Cardiac muscle cell (in vitro differentiated cells and primary cell): ENCODE measurements at regions not wholly inside any gene's neighbourhood (a gene's known extent, or its start where the extent isn't known, plus 50 kb on each side); places are given as distances from the start of the nearest gene placed in this dataset.

Experiments used
- DNase-seq, 2 donors: peaks; one replicate each; pipeline versions ENCODE4 v3.0.0 to v3.0.0-alpha.2; 2010 to 2017; ENCODE audit warnings: low read depth in 1 of 2, low spot score in 1 of 2
- H3K27ac ChIP-seq: fragments of 200-600 bp; sonication (generic); 2 replicates; pipeline ENCODE4 v1.5.1; 2016
- H3K27me3 ChIP-seq: fragments of 200-600 bp; sonication (generic); 2 replicates; pipeline ENCODE4 v1.6.0; 2016; ENCODE audit warnings: control low read depth
- H3K36me3 ChIP-seq: fragments of 200-600 bp; sonication (generic); 2 replicates; pipeline ENCODE4 v1.5.1; 2016; ENCODE audit warnings: control low read depth
- H3K4me1 ChIP-seq: fragments of 200-600 bp; sonication (generic); 2 replicates; pipeline ENCODE4 v1.8.1; 2017; ENCODE audit warnings: low read depth, mild to moderate bottlenecking, mixed run types
- H3K4me3 ChIP-seq: fragments of 200-600 bp; sonication (generic); 2 replicates; pipeline ENCODE4 v1.5.1; 2016; ENCODE audit warnings: mild to moderate bottlenecking
- H3K9me3 ChIP-seq: fragments of 200-600 bp; sonication (generic); 2 replicates; pipeline ENCODE4 v1.5.1; 2017; ENCODE audit warnings: low read depth, mild to moderate bottlenecking, control low read depth
- CTCF ChIP-seq: IDR thresholded peaks from 2 replicates; pipeline ENCODE4 v1.5.1; 2012; ENCODE audit warnings: low read depth, mild to moderate bottlenecking, low read length

- TF ChIP-seq CTCF: no peak
- DNase-seq: no peak
Observed at GRCh38 chr20:4095639-4096038, 53.0 kb upstream of the SMOX start.

GRCh38 chr20:4091490-4092479, 56.8 kb upstream of the SMOX start:
- TF ChIP-seq CTCF: peak; percentile 83
- Histone ChIP-seq H3K4me1 (peaks cover 6% of the 10 kb centered on the region), H3K27ac (peak overlapping the region; percentile 37), H3K36me3 (no peaks in the 10 kb centered on the region), H3K27me3 (no peaks in the 10 kb centered on the region), H3K9me3 (no peaks in the 10 kb centered on the region), H3K4me3 (no peak overlapping the region)
- DNase-seq: peak; percentile 68 to 71

More at GRCh38 chr20:4095639-4096038, 53.0 kb upstream of the SMOX start:
- H3K27ac ChIP-seq: no peak overlapping the region
- H3K27me3 ChIP-seq: no peaks in the 10 kb centered on the region
- no peaks in the 10 kb centered on the region for H3K9me3 ChIP-seq
- H3K4me1 ChIP-seq: peaks cover 6% of the 10 kb centered on the region
- no peaks in the 10 kb centered on the region for H3K36me3 ChIP-seq
- no peak overlapping the region for H3K4me3 ChIP-seq

GRCh38 chr20:4090756-4091489, 57.7 kb upstream of the SMOX start:
- DNase-seq: peak in 1 of 2 donors; percentile 72
- Histone ChIP-seq H3K27me3 (no peaks in the 10 kb centered on the region), H3K4me1 (peaks cover 6% of the 10 kb centered on the region), H3K36me3 (no peaks in the 10 kb centered on the region), H3K9me3 (no peaks in the 10 kb centered on the region), H3K27ac (peak overlapping the region; percentile 37), H3K4me3 (no peak overlapping the region)
- no peak for TF ChIP-seq CTCF

- Histone ChIP-seq H3K4me1 (peaks cover 6% of the 10 kb centered on the region), H3K9me3 (no peaks in the 10 kb centered on the region), H3K4me3 (no peak overlapping the region), H3K36me3 (no peaks in the 10 kb centered on the region), H3K27me3 (no peaks in the 10 kb centered on the region), H3K27ac (no peak overlapping the region)
- DNase-seq: peak in 1 of 2 donors; percentile 48
- TF ChIP-seq CTCF: no peak
Observed at GRCh38 chr20:4089756-4090487, 58.7 kb upstream of the SMOX start.

- Histone ChIP-seq H3K27me3 (no peaks in the 10 kb centered on the region), H3K4me3 (no peak overlapping the region), H3K9me3 (no peaks in the 10 kb centered on the region), H3K27ac (no peak overlapping the region), H3K4me1 (peaks cover 6% of the 10 kb centered on the region), H3K36me3 (no peaks in the 10 kb centered on the region)
- TF ChIP-seq CTCF: no peak
- DNase-seq: no peak
Observed at GRCh38 chr20:4088766-4089165, 59.9 kb upstream of the SMOX start.
